HepG2 (cell line): ENCODE measurements at regions not wholly inside any gene's neighbourhood (a gene's known extent, or its start where the extent isn't known, plus 50 kb on each side); places are given as distances from the start of the nearest gene placed in this dataset.

Experiments used
- ATAC-seq: fragments of 200-7000 bp; cut with Tn5 transposase; 3 replicates; pipeline ENCODE4 v1.9.1; 2020; ENCODE audit warnings: mild to moderate bottlenecking, moderate library complexity
- BruUV-seq: library from RNA; stranded (reverse); fragments of 400-500 nt; replicated peaks from 2 replicates; lab custom pipeline; 2021; lab: Mats Ljungman, UMichigan
- CTCF ChIA-PET: fragments of 300-600 bp; formaldehyde crosslinking; extraction: SDS; loops from one replicate; lab custom pipeline; 2021; ENCODE audit warnings: low total read pairs, inconsistent platforms, low intra/inter-chr PET ratio; lab: Yijun Ruan, JAX
- POLR2A ChIA-PET: fragments of 350-600 bp; sonication (Branson Sonifier 250); formaldehyde crosslinking; loops from one replicate; lab custom pipeline; 2020; ENCODE audit warnings: antibody characterized with exemption, inconsistent platforms; lab: Yijun Ruan, JAX
- DNase-seq: peaks from one replicate; pipeline ENCODE4 v3.0.0-alpha.2; 2015; ENCODE audit warnings: low spot score
- FAIRE-seq: peaks from 3 replicates; lab custom pipeline; 2011; peaks lifted over from hg19 to GRCh38; lab: Jason Lieb, UNC
- H2AFZ ChIP-seq: one replicate; pipeline ENCODE4 v1.6.1; 2011; ENCODE audit warnings: low read length, inconsistent platforms
- H3K27ac ChIP-seq: fragments of 300-600 bp; 3 replicates; pipeline ENCODE4 v1.8.0; 2011; ENCODE audit warnings: mixed run types, mild to moderate bottlenecking, mixed read lengths, low read length, inconsistent platforms; ENCODE audit not compliant: insufficient read depth; ENCODE audit errors: extremely low read length
- H3K27me3 ChIP-seq, 2 experiments: fragments of 200-600 bp in 1 of 2; 2 replicates in 1 of 2; 3 replicates in 1 of 2; pipeline versions ENCODE4 v1.6.0 to v1.8.0; 2011; ENCODE audit warnings: low read length in 2 of 2, mild to moderate bottlenecking in 2 of 2, moderate library complexity in 2 of 2, inconsistent platforms in 1 of 2; ENCODE audit not compliant: insufficient read depth in 2 of 2, control insufficient read depth in 1 of 2
- H3K36me3 ChIP-seq, 2 experiments: fragments of 200-600 bp in 1 of 2; replicated peaks in 1 of 2; 2 replicates in 1 of 2; 3 replicates in 1 of 2; pipeline versions ENCODE4 v1.5.1 to v1.8.0; 2011; ENCODE audit warnings: low read length in 2 of 2, inconsistent platforms in 1 of 2; ENCODE audit not compliant: insufficient read depth in 2 of 2, control insufficient read depth in 1 of 2
- H3K4me1 ChIP-seq: 2 replicates; pipeline ENCODE4 v1.5.1; 2012; ENCODE audit warnings: low read length, inconsistent platforms; ENCODE audit not compliant: insufficient read depth
- H3K4me2 ChIP-seq: 2 replicates; pipeline ENCODE4 v1.6.0; 2011; ENCODE audit warnings: low read depth, low read length, inconsistent platforms
- H3K4me3 ChIP-seq, 3 experiments: fragments of 200-600 bp in 1 of 3; sonication (generic), shearing (Covaris generic) in 1 of 3; replicated peaks in 1 of 3; 2 replicates each; pipeline ENCODE4 v1.5.1; 2011 to 2016; ENCODE audit warnings: low read length in 3 of 3, inconsistent platforms in 2 of 3, low read depth in 2 of 3, mild to moderate bottlenecking in 2 of 3, control low read depth in 1 of 3, mixed read lengths in 1 of 3; ENCODE audit not compliant: insufficient read depth in 1 of 3
- H3K79me2 ChIP-seq: one replicate; pipeline ENCODE4 v1.6.1; 2011; ENCODE audit warnings: low read length, inconsistent platforms; ENCODE audit not compliant: insufficient read depth
- H3K9ac ChIP-seq: 2 replicates; pipeline ENCODE4 v1.6.0; 2011; ENCODE audit warnings: mild to moderate bottlenecking, low read depth, low read length, inconsistent platforms; ENCODE audit not compliant: insufficient read depth
- H3K9me3 ChIP-seq: 2 replicates; pipeline ENCODE4 v1.5.1; 2012; ENCODE audit warnings: mild to moderate bottlenecking, low read length
- H4K20me1 ChIP-seq: 2 replicates; pipeline ENCODE4 v1.6.0; 2011; ENCODE audit warnings: inconsistent platforms, mild to moderate bottlenecking, low read length, moderate library complexity; ENCODE audit not compliant: insufficient read depth
- ATF4 ChIP-seq, 2 experiments: fragments of 450-650 bp in 1 of 2; sonication (generic) in 1 of 2; formaldehyde crosslinking; IDR thresholded peaks; 2 replicates each; pipeline versions ENCODE4 v1.5.0 to v1.8.0; 2020 to 2022; ENCODE audit warnings: mild to moderate bottlenecking in 1 of 2, missing genetic modification reagents in 1 of 2
- ELF3 ChIP-seq: IDR thresholded peaks from 2 replicates; pipeline ENCODE4 v1.6.1; 2016; ENCODE audit warnings: missing genetic modification reagents, missing compliant biosample characterization
- FOXP1 ChIP-seq, 2 experiments: fragments of 450-650 bp in 1 of 2; IDR thresholded peaks; 2 replicates each; pipeline ENCODE4 v1.6.1; 2017 to 2018; ENCODE audit warnings: antibody characterized with exemption in 1 of 2
- MIER3 ChIP-seq: IDR thresholded peaks from 2 replicates; pipeline ENCODE4 v1.6.1; 2016; ENCODE audit warnings: missing compliant biosample characterization, borderline replicate concordance
- NFKB2 ChIP-seq: sonication (generic); formaldehyde crosslinking; IDR thresholded peaks from 2 replicates; pipeline ENCODE4 v1.4.0; 2020; ENCODE audit warnings: missing genetic modification reagents, borderline replicate concordance
- NFYB ChIP-seq: sonication (generic); formaldehyde crosslinking; IDR thresholded peaks from 2 replicates; pipeline ENCODE4 v1.4.0; 2020; ENCODE audit warnings: missing genetic modification reagents
- NFYC ChIP-seq: IDR thresholded peaks from 2 replicates; pipeline ENCODE4 v1.6.1; 2016; ENCODE audit warnings: missing genetic modification reagents, missing compliant biosample characterization
- NR0B2 ChIP-seq: sonication (generic); formaldehyde crosslinking; IDR thresholded peaks from 2 replicates; pipeline ENCODE4 v1.4.0; 2020; ENCODE audit warnings: mild to moderate bottlenecking, missing genetic modification reagents
- NR2C2 ChIP-seq: sonication (generic); formaldehyde crosslinking; IDR thresholded peaks from 2 replicates; pipeline ENCODE4 v1.4.0; 2020; ENCODE audit warnings: missing genetic modification reagents, mild to moderate bottlenecking, moderate library complexity, borderline replicate concordance
- SNAPC2 ChIP-seq: sonication (generic); formaldehyde crosslinking; IDR thresholded peaks from 2 replicates; pipeline ENCODE4 v1.8.1; 2022; ENCODE audit warnings: mild to moderate bottlenecking, missing genetic modification reagents
- TFDP2 ChIP-seq: sonication (generic); formaldehyde crosslinking; IDR thresholded peaks from 2 replicates; pipeline ENCODE4 v1.4.0; 2020; ENCODE audit warnings: missing genetic modification reagents
- ZNF12 ChIP-seq: sonication (generic); formaldehyde crosslinking; IDR thresholded peaks from 2 replicates; pipeline ENCODE4 v1.5.0; 2020; ENCODE audit warnings: missing genetic modification reagents
- ZNF224 ChIP-seq: sonication (generic); formaldehyde crosslinking; IDR thresholded peaks from 2 replicates; pipeline ENCODE4 v1.5.0; 2020; ENCODE audit warnings: mild to moderate bottlenecking, missing genetic modification reagents
- ZNF296 ChIP-seq: sonication (generic); formaldehyde crosslinking; conservative IDR thresholded peaks from 2 replicates; pipeline ENCODE4 v1.5.0; 2020; ENCODE audit warnings: mild to moderate bottlenecking, missing genetic modification reagents
- ZNF569 ChIP-seq: sonication (generic); formaldehyde crosslinking; IDR thresholded peaks from 2 replicates; pipeline ENCODE4 v1.5.0; 2020; ENCODE audit warnings: mild to moderate bottlenecking, missing genetic modification reagents, moderate library complexity, borderline replicate concordance
- ZNF607 ChIP-seq: sonication (generic); formaldehyde crosslinking; IDR thresholded peaks from 2 replicates; pipeline ENCODE4 v1.5.1; 2020; ENCODE audit warnings: missing genetic modification reagents, mild to moderate bottlenecking, borderline replicate concordance
- ZNF616 ChIP-seq: sonication (generic); formaldehyde crosslinking; IDR thresholded peaks from 2 replicates; pipeline ENCODE4 v1.5.0; 2020; ENCODE audit warnings: low read depth, mild to moderate bottlenecking, missing genetic modification reagents
- ZNF670 ChIP-seq: sonication (generic); formaldehyde crosslinking; IDR thresholded peaks from 2 replicates; pipeline ENCODE4 v1.8.0; 2022; ENCODE audit warnings: mild to moderate bottlenecking, missing genetic modification reagents, borderline replicate concordance
- ZNF7 ChIP-seq: IDR thresholded peaks from 2 replicates; pipeline ENCODE4 v1.6.1; 2016; ENCODE audit warnings: missing biosample characterization, missing genetic modification reagents
- WGBS: methylation state at CpG from one replicate; pipeline ENCODE4 v1.1.6; 2017; ENCODE audit warnings: low lambda C conversion rate; 5-methylcytosine and 5-hydroxymethylcytosine counted together
- in situ Hi-C: cut with HindIII; loops from 2 replicates; pipeline ENCODE4 v1.10.0; 2017; ENCODE audit warnings: low pct_unique_long_range_greater_than_20kb; ENCODE audit not compliant: extremely low pct_ligation_motif_present
- intact Hi-C: fragments of 100-400 bp; cut with micrococcal nuclease; formaldehyde crosslinking; loops from one replicate; pipeline ENCODE4 v1.10.0; 2022; ENCODE audit not compliant: unreplicated experiment

GRCh38 chr3:147654827-147655226, 245.7 kb downstream of the ZIC1 start:
- POLR2A ChIA-PET = no interaction called here
- 4% methylated on average over 3 of the region's 3 CpGs for WGBS
- Histone ChIP-seq H3K4me3 (no peak overlapping the region), H3K36me3 (no peaks in the 10 kb centered on the region), H3K27me3 (no peaks in the 10 kb centered on the region), H3K27ac (no peak overlapping the region), H3K79me2 (no peaks in the 10 kb centered on the region), H3K9ac (no peak overlapping the region), H3K4me2 (no peak overlapping the region), H4K20me1 (no peaks in the 10 kb centered on the region)
- in situ Hi-C loops = no loop called here
- CTCF ChIA-PET = no interaction called here
- ATAC-seq = no peak
- DNase-seq = no peak
- no peak for TF ChIP-seq ZNF12 (CRISPR knock-in tag)
- TF ChIP-seq ZNF607 (CRISPR knock-in tag) = no peak
- no peak for TF ChIP-seq NR0B2
- TF ChIP-seq NFYB (CRISPR knock-in tag) = no peak
- no peak for TF ChIP-seq ELF3 (CRISPR knock-in tag)
- TF ChIP-seq NFKB2 (CRISPR knock-in tag) = no peak
- no peak for TF ChIP-seq ZNF7 (CRISPR knock-in tag)
- TF ChIP-seq TFDP2 (CRISPR knock-in tag) = no peak
- TF ChIP-seq NR2C2 = no peak
- TF ChIP-seq NFYC (CRISPR knock-in tag) = no peak
- TF ChIP-seq ZNF670 (CRISPR knock-in tag) = no peak
- TF ChIP-seq ZNF296 (CRISPR knock-in tag) = no peak
- TF ChIP-seq ZNF224 (CRISPR knock-in tag) = no peak
- TF ChIP-seq MIER3 (CRISPR knock-in tag) = no peak
- TF ChIP-seq ATF4 (CRISPR knock-in tag; IDR thresholded peaks at IDR 0.05) = no peak
- no peak for TF ChIP-seq SNAPC2 (CRISPR knock-in tag)
- TF ChIP-seq ZNF569 (CRISPR knock-in tag) = no peak
- no peak for TF ChIP-seq FOXP1 (IDR thresholded peaks at IDR 0.05)
- TF ChIP-seq FOXP1 (CRISPR knock-in tag; IDR thresholded peaks at IDR 0.05) = no peak
- no peak for TF ChIP-seq ZNF616 (CRISPR knock-in tag)
- TF ChIP-seq, all 625 proteins: peak for 0
- no peak overlapping the region for H2AFZ ChIP-seq
- H3K4me1 ChIP-seq = no peaks in the 10 kb centered on the region
- no peak for FAIRE-seq
- no TSS peak for BruUV-seq
- intact Hi-C loops = no loop called here
- H3K9me3 ChIP-seq = no peaks in the 10 kb centered on the region
